ENCODE measurements at regions not wholly inside any gene's neighbourhood (a gene's known extent, or its start where the extent isn't known, plus 50 kb on each side); places are given as distances from the start of the nearest gene placed in this dataset.

DNA sequence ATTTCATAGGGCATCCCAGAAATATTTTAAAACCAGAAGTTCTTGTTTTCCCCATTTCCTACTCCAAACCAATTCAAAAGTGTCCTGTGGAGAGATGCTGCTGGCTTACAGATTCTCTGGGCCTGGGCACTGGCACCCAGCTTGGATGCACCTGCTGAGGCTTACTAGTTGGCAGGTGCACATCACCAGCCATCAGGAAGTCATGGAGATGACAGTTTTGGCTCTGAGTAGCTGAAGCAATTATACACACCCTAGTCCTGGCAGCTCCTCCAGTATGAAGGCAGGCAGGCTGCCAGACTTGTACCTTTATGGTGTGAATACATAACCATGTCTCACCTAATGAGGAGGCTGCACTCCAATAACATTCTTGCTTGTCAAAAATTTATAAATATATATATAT lies 276.6 kb upstream of the GHITM start:
- peaks cover 0 to 7% of the 10 kb centered on the region in 2 donors for H3K9me3 Mint-ChIP-seq
- no peaks in the 10 kb centered on the region for H3K4me1 Mint-ChIP-seq
- no peak for DNase-seq
- H3K4me3 Mint-ChIP-seq = no peak overlapping the region
- peaks cover 8% of the 10 kb centered on the region for H3K27me3 Mint-ChIP-seq
- ATAC-seq = no peak
- no peak overlapping the region for H3K27ac Mint-ChIP-seq

DNA sequence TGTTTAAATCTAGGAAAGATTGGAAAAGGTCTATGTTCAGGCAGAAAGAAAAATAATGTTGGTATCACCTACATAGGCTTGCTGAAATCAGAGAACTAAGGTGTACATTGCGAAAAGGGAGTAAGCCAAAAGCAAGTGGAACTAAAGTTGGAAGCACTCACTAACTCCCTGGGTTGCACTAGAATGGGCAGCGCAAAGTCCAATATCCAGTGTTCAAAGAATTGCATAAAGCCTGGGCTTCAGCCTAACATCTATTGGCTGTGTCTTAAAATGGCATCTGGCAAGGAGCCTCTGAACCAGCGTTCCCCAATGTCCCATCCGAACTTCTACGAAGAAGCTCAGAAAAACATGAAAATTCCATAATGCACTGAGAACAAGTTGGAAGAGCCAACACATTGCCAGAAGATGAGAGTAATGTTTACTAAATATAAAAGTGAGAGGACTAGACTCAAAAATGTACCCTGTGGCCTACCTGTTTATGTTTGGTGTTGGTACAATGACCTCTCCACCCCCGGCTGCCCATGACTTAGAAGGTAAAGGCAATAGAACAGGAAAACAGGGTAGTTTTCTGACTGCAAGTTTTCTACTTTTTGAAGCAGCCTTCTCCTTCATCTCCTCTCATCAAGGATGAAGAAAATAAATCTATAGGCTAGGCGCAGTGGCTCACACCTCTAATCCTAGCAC lies 275.9 kb upstream of the GHITM start:
- Mint-ChIP-seq H3K4me3 (no peak overlapping the region), H3K27me3 (peaks cover 8% of the 10 kb centered on the region), H3K9me3 (peaks cover 0 to 7% of the 10 kb centered on the region in 2 donors), H3K4me1 (no peaks in the 10 kb centered on the region), H3K27ac (no peak overlapping the region)
- ATAC-seq = no peak
- DNase-seq = no peak

DNA sequence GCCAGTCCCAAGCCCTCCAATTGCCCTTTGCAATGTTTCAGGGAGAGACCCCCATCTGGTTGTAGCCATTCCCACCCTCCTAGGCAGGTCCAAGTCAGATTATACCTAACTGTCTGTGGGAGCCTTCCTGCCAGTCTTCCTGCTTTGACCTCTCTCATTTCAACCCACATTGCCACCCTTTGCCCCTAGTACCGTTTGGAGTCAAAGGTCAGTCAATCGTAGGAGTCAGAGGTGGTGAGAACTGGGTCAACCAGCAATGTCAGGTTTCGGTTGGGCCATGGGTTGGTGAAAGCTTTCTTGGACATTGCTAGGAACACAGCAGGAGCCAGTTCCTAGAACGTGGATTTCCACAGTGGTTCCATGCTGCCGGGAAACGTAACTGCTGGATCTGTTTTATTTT lies 269.4 kb upstream of the GHITM start:
- ATAC-seq (no peak), DNase-seq (no peak)
- Mint-ChIP-seq H3K4me3 (no peak overlapping the region), H3K27ac (no peak overlapping the region), H3K27me3 (no peaks in the 10 kb centered on the region), H3K9me3 (no peaks in the 10 kb centered on the region), H3K4me1 (no peaks in the 10 kb centered on the region)

DNA sequence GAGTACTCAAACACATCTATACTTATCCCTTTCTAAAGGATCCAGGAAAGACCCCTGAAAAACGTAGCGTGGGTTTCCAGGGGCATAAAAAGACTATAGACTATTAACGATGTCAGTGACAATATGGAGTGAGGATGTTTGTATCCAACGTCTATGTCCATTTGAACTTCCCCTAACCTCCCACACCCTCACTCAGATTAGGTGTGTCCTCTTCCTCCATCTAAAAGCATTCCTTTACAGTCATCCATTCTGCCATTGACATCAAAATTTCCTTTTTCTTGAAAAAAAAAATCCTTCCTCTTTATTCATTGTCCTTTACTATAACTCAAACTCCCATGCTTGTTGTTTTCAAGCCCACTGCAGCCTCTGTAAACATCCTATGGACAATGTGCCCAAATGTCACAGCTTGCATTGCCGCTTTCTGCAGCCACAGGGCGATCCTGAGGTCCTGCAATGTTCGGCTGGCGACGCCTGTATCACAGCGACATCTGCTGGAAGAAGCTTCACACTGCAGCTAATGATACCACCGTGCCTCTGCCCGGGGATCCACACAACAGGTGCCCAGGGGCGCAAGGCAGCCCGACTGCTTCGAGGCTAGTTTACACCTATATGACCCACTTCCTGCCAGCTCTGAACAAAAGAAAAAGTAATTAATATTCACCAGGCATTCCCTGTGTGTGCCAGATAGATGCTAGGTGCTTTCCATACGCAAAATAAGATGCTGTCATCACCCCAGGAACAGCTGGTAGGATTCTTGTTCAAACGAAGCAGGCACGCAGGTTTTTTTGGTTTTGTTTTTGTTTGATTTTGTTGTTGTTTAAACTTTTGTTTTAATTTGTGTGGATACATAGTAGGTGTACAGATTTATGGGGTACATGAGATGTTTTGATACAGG lies 267.9 kb upstream of the GHITM start:
- Mint-ChIP-seq H3K4me3 (no peak overlapping the region), H3K4me1 (no peaks in the 10 kb centered on the region), H3K9me3 (no peaks in the 10 kb centered on the region), H3K27ac (no peak overlapping the region), H3K27me3 (no peaks in the 10 kb centered on the region)
- DNase-seq (peak; percentile 59 to 61), ATAC-seq (peak; percentile 75)

DNA sequence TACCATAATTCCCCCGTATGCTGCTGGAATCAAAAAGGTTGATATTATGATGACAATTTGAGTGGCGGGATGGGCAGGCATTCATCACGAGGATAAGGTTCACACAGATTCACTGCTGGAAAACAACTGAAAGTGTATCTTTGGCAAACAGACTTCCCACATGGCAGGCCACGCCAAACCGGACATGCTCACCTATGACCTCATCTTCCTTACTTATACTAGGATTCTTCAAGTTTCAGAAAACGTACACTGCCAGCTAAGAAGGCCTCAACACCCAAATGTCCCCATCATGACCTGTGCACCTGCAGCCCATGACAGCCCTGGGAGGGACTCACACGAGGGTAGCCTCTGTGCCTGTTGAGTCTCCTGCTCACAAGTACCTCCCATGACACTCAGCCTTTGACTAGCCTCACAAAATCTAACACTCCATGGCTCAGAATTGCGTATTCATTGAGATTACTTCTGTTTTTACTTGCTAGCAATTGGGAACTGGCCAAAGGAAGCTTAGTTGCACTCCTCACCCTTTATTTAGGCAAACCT lies 259.0 kb upstream of the GHITM start:
- DNase-seq = no peak
- H3K27me3 Mint-ChIP-seq = no peaks in the 10 kb centered on the region
- no peak overlapping the region for H3K27ac Mint-ChIP-seq
- H3K4me1 Mint-ChIP-seq = no peaks in the 10 kb centered on the region
- no peaks in the 10 kb centered on the region for H3K9me3 Mint-ChIP-seq
- no peak overlapping the region for H3K4me3 Mint-ChIP-seq
- ATAC-seq = no peak

DNA sequence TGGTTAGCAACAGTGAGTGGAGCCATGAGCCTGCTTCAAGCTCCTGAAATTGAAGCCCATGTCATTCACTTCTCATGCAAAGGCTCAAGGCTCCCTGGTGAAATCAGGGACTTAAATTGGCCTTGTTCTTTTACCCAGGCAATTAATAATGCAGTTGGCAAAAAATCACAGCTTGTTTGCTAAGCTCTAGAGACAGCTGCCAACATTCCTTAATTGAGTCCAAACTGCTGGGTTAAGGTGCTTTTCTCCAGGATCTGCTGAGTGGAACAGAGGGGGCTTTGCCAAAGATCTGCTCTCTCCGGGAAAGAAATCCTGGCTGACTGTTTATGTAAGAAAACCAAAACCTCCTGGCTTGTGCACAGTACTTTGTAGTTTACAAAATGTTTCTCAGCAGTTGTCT lies 257.6 kb upstream of the GHITM start:
- Mint-ChIP-seq H3K27ac (no peak overlapping the region), H3K4me3 (no peak overlapping the region), H3K27me3 (peaks cover 5% of the 10 kb centered on the region), H3K9me3 (no peaks in the 10 kb centered on the region), H3K4me1 (no peaks in the 10 kb centered on the region)
- ATAC-seq (no peak), DNase-seq (no peak)

DNA sequence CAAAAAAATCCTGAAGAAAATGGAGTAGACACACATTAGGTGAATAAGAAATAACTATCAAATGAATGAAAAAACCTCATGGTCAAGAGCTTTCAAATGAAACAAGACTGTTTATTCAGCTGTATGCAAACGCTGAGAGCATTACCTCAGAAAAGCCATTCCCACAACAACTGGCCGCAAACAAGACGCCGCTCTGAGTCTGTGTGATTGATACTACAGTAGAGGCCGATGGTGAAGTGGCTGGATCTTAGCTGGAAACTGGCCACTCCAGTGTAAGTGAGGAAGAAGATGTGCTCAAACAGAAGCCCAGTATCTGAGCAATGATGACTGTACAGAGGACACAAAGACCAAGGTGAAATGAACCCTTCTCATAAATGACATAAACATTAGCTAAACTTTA lies 252.4 kb upstream of the GHITM start:
- Mint-ChIP-seq H3K9me3 (no peaks in the 10 kb centered on the region), H3K27ac (no peak overlapping the region)

DNA sequence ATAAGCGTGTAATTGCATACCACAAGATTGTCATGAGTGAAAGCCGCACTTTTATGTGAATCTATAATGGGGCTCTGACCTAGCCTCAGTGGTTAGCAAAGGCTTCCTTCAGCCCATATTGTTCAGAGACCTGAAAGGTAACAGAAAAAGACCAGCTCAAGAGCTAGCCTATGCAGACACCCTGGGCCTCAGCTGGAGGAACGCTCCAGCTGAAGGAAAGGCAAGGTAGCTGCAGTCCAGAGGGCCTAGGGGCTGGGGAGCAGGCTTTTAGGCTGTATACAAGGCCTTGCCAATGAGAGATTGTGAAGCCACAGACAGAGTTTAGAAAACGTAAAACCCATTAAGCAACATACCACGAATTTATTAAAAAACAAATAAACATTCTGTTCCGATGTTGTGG lies 246.6 kb upstream of the GHITM start:
- no peak for ATAC-seq
- Mint-ChIP-seq H3K4me3 (no peak overlapping the region), H3K9me3 (no peaks in the 10 kb centered on the region), H3K27me3 (peaks cover 12% of the 10 kb centered on the region), H3K27ac (no peak overlapping the region), H3K4me1 (no peaks in the 10 kb centered on the region)
- DNase-seq = no peak

More for the DNA sequence above, 252.4 kb upstream of the GHITM start:
- Mint-ChIP-seq H3K4me1 (no peaks in the 10 kb centered on the region), H3K27me3 (peaks cover 17% of the 10 kb centered on the region), H3K4me3 (no peak overlapping the region)
- no peak for DNase-seq
- no peak for ATAC-seq

DNA sequence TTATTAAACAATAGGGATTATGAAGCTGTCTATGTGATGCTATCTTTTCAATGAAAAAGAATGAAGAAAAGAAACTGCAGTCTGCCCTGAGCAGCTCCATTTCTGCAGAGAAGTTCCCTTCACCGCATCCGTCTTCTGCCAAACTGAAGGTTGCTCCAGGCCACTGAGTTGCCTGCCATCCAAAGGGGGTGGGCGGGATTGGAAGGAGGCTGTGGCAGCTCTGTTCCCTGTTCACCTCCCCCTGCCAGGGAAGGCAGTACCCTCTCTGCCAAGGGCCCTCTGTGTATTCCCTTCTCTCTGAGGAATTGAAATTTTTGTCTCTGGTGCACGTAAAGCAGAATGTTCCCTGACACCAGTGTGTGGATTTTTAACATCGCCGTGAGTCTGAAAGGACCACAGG lies 243.1 kb upstream of the GHITM start:
- peaks cover under 1% of the 10 kb centered on the region for H3K27me3 Mint-ChIP-seq
- no peaks in the 10 kb centered on the region for H3K4me1 Mint-ChIP-seq
- no peak overlapping the region for H3K27ac Mint-ChIP-seq
- ATAC-seq (no peak), DNase-seq (no peak)
- peaks cover 6 to 7% of the 10 kb centered on the region in 2 donors for H3K9me3 Mint-ChIP-seq
- H3K4me3 Mint-ChIP-seq = no peak overlapping the region

DNA sequence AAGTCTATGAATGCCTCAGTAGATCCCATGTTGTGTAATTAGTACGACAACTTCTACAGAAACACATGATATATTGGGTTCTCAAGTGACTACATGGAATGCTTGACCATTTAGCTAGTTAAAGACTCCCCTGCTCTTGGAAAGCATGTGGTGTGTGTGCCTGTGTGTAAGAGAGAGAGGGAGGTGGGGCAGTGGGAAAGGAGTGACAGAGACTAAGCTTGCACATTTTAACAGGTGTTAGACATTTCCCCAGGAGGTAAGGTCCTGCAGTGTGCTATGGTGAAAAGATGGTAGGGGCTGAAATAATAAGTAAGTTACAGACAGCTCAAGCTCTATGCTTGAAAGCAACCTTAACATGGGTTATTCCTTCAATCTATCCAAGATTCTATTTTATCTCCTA lies 241.7 kb upstream of the GHITM start:
- no peak overlapping the region for H3K4me3 Mint-ChIP-seq
- no peaks in the 10 kb centered on the region for H3K27me3 Mint-ChIP-seq
- H3K9me3 Mint-ChIP-seq = peaks cover 6 to 7% of the 10 kb centered on the region in 2 donors
- DNase-seq = no peak
- H3K4me1 Mint-ChIP-seq = no peaks in the 10 kb centered on the region
- no peak for ATAC-seq
- H3K27ac Mint-ChIP-seq = no peak overlapping the region

DNA sequence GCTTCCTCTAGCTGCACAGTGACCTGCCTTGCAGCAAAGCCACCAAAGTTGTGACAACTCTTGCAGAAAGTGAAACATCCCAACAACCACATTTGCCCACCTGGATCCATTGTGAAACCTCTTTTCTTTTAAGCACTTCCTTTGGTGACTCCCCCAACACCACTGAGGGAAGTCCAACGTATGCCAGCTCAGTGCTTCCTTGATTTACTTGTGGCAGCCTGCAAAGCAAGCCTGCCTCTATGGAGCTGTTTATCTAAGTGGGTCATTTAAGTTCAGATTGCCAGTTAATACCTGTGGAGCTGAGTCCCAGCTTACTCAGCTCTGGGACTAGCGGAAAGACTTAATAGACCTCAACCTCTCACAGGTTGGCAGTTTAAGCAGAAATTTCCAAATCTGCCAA lies 230.8 kb upstream of the GHITM start:
- Mint-ChIP-seq H3K4me3 (no peak overlapping the region), H3K27me3 (peaks cover 13% of the 10 kb centered on the region), H3K9me3 (no peaks in the 10 kb centered on the region), H3K27ac (no peak overlapping the region), H3K4me1 (no peaks in the 10 kb centered on the region)
- ATAC-seq (no peak), DNase-seq (no peak)

DNA sequence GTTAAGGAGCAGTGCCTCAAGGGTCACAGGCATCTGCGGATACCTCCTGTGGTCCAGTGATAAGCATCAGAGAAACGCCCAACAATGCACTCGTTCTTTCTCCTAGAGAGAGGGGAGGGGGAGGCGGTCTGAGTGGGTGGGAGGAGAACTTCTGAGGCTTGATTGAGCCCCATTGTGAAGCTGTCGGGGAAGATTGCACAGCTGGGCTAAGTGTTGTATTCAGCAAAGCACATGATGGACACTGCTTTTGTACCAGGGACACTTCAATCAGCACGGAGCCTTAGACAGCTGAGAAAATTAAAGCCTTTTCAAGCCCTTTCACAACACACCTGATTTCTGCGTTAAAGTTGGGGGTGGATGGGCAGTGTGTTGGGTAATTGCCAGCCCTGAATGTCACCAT lies 230.3 kb upstream of the GHITM start:
- no peak for DNase-seq
- ATAC-seq = no peak
- no peak overlapping the region for H3K27ac Mint-ChIP-seq
- H3K4me1 Mint-ChIP-seq = no peaks in the 10 kb centered on the region
- no peak overlapping the region for H3K4me3 Mint-ChIP-seq
- no peaks in the 10 kb centered on the region for H3K9me3 Mint-ChIP-seq
- H3K27me3 Mint-ChIP-seq = peaks cover 13% of the 10 kb centered on the region

DNA sequence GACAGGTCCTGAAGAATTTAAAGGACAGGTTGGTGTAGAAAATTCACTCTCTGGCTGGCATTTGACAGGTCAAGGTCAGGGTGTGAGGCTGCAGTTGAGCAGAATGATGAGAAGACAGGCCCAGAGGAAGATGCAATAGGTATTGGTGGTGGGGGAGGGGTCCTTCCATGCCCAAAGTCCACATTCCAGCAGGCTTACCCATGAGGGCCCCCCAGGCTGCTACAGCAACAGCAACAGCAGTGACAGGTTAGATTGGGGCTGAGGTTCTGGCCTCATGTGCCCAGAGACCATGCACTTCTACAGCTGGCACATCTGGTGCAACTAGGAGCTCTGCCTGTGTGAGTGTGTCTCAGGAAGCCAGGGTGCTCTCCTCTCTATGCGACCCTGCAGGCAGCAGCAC lies 223.5 kb upstream of the GHITM start:
- H3K27ac Mint-ChIP-seq = peak overlapping the region in 1 of 2 donors; percentile 10
- DNase-seq (no peak), ATAC-seq (peak; percentile 41)

DNA sequence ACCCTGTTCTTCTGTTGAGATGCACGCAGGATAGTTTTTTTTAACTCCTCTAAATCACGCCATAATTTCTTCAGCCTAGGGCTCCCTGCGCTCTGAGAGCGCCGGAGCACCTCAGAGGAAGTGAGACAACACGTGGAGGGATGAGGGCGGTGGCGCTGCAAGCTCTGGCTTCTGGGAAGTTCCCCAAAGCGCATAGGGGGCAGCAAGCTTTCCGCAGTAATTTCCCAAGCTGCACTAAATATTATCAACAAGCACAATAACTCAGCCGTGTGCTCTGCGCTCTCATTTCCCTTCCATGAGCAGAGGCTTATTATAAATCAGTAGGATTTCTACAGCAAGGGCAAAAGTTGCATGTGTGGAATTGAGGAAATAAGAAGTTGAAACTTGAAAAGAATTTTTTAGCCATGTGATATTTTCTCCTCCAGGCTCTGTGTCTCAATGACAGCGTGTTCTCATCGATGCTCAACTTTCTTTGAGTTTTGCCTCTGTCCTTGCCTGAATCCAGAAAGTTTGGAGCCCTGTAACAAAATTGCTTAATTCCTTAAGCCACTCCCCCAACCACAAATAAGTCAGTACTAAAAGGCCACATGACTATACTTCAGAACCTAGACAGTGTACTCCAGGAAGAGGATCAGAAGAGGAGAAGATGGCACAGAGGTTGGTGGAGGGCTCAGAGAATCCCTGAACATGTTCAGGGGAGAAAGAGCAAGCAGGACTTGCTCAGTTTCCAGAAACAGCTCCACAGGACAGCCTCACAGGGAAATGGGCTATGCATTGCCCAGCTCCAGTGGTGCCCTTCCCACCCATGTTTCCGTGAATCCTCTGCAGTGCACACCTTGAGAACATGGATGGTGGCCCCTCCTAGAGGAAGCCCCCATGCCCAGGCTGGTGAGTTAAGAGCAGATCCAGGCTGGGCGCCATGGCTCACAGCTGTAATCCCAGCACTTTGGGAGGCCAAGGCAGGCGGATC lies 221.5 kb upstream of the GHITM start:
- no peak overlapping the region for H3K27ac Mint-ChIP-seq
- no peaks in the 10 kb centered on the region for H3K9me3 Mint-ChIP-seq
- H3K4me3 Mint-ChIP-seq = no peak overlapping the region
- DNase-seq = no peak
- peaks cover 14% of the 10 kb centered on the region for H3K27me3 Mint-ChIP-seq
- H3K4me1 Mint-ChIP-seq = peaks cover 7% of the 10 kb centered on the region
- no peak for ATAC-seq

More for the DNA sequence above, 223.5 kb upstream of the GHITM start:
- Mint-ChIP-seq H3K4me1 (peaks cover 7% of the 10 kb centered on the region), H3K4me3 (no peak overlapping the region), H3K9me3 (no peaks in the 10 kb centered on the region), H3K27me3 (peaks cover 14% of the 10 kb centered on the region)

DNA sequence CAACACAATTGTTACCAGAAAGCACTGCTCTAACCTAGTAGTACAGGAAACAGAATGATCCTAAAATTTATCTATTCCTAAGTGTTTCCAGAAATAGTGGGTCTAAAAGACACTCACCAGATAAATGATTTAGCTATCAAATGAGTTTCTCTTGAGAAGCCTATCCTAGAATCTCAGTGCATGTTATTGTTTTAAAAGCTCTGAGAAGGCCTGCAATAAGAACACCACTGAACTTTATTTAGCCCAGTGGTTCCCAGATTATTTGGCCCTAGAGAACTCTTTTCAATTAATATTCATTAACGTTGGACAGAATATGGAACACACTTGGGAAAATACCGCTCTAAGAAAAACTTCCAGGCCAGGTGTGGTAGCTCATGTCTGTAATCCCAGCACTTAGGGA lies 220.1 kb upstream of the GHITM start:
- H3K4me1 Mint-ChIP-seq = peaks cover 7% of the 10 kb centered on the region
- peaks cover 14% of the 10 kb centered on the region for H3K27me3 Mint-ChIP-seq
- no peak overlapping the region for H3K27ac Mint-ChIP-seq

More for the DNA sequence above, 220.1 kb upstream of the GHITM start:
- no peak for ATAC-seq
- H3K9me3 Mint-ChIP-seq = no peaks in the 10 kb centered on the region
- no peak overlapping the region for H3K4me3 Mint-ChIP-seq
- no peak for DNase-seq
